ENCODE measurements at regions not wholly inside any gene's neighbourhood (a gene's known extent, or its start where the extent isn't known, plus 50 kb on each side); places are given as distances from the start of the nearest gene placed in this dataset.

DNA sequence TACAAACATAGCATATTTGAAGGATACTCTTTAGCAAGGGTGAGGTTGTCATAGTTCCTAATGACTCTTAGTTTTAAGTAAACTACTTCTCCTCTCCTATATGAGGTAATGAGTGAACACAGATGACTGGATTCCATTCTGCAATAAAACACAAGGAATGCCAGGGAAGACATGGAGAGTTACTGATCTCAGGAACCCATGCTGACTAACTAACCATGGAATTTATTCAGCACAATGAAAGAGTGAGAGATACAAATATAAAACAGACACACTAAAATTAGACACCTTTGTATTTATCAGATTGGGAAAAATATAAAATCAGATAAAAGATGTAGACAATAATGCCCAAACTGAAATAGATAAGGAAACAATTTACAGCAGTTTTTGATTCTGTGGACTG, 1525.9 kb upstream of the SLC10A2 start:
- Histone ChIP-seq H3K9me3 (ENCODE audit: severe bottlenecking) (no peaks in the 10 kb centered on the region), H3K4me3 (ENCODE audit: low read depth, low read length) (no peak overlapping the region), H3K27me3 (ENCODE audit: insufficient read depth, low read depth, severe bottlenecking) (no peaks in the 10 kb centered on the region), H3K36me3 (no peaks in the 10 kb centered on the region), H3K27ac (no peak overlapping the region)
- DNase-seq: no peak
- TF ChIP-seq, protein P1, sequence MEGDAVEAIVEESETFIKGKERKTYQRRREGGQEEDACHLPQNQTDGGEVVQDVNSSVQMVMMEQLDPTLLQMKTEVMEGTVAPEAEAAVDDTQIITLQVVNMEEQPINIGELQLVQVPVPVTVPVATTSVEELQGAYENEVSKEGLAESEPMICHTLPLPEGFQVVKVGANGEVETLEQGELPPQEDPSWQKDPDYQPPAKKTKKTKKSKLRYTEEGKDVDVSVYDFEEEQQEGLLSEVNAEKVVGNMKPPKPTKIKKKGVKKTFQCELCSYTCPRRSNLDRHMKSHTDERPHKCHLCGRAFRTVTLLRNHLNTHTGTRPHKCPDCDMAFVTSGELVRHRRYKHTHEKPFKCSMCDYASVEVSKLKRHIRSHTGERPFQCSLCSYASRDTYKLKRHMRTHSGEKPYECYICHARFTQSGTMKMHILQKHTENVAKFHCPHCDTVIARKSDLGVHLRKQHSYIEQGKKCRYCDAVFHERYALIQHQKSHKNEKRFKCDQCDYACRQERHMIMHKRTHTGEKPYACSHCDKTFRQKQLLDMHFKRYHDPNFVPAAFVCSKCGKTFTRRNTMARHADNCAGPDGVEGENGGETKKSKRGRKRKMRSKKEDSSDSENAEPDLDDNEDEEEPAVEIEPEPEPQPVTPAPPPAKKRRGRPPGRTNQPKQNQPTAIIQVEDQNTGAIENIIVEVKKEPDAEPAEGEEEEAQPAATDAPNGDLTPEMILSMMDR (IDR thresholded peaks at IDR 0.05; ENCODE audit: low read depth, low read length): no peak

DNA sequence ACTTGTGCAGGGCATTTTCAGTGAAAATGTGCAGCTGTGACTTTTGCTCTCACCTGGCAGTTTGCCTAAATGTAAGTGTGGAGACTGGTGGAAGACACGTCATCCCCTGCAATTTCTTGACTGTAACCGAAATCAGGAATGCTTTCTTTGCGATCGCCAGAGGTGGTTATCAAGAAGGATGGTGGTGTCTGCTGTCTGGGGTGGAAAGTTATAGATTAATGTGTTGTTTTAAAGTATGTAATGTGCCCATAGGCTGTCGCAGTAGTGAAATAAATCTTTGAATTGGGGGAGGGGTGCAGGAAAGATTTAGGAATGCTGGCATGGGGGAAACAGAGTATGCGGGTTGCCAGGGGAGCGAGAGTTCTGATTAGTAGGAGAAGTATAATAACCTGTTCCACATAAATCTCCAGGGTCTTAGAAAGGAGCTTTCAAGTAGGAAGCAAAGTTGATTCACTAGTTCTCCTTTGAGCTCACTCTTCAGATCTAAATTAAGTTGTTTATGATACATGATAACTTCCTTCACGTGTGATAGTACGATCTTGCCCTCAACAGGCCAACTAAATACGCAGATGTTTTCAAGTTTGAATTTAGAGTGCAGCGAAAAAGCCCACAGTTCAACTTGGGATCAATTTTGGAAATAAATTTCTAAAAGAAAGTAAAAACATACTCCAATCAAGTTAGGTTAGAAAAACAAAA, 1520.0 kb upstream of the SLC10A2 start:
- H3K27me3 ChIP-seq (ENCODE audit: insufficient read depth, low read depth, severe bottlenecking): no peaks in the 10 kb centered on the region
- no peaks in the 10 kb centered on the region for H3K36me3 ChIP-seq
- H3K9me3 ChIP-seq (ENCODE audit: severe bottlenecking): no peaks in the 10 kb centered on the region
- no peak overlapping the region for H3K4me3 ChIP-seq (ENCODE audit: low read depth, low read length)
- H3K27ac ChIP-seq: no peak overlapping the region
- DNase-seq: no peak
- TF ChIP-seq, protein P1 (IDR thresholded peaks at IDR 0.05; ENCODE audit: low read depth, low read length): no peak

DNA sequence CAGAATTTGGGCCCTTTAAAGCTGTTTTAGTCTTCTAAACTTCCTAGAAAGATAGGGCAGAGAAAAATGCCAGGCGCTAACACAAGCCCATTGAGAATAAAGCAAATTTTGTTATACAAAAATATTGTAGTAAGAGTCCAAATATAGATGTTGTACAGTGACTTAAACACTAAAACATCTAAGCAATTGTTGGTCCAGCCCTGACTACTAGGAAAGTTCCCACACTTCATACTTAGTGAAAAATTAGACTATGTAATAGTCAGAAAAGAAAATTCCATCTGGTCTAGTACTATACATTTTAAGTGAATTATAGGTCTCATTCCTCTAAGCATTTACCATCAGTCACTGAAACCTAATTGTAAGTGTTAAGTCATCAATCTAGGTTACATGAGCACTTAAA, 1518.3 kb upstream of the SLC10A2 start:
- TF ChIP-seq, protein P1 (IDR thresholded peaks at IDR 0.05; ENCODE audit: low read depth, low read length): no peak
- Histone ChIP-seq H3K4me3 (ENCODE audit: low read depth, low read length) (no peak overlapping the region), H3K27me3 (ENCODE audit: insufficient read depth, low read depth, severe bottlenecking) (no peaks in the 10 kb centered on the region), H3K36me3 (no peaks in the 10 kb centered on the region), H3K27ac (no peak overlapping the region), H3K9me3 (ENCODE audit: severe bottlenecking) (no peaks in the 10 kb centered on the region)
- DNase-seq: no peak

DNA sequence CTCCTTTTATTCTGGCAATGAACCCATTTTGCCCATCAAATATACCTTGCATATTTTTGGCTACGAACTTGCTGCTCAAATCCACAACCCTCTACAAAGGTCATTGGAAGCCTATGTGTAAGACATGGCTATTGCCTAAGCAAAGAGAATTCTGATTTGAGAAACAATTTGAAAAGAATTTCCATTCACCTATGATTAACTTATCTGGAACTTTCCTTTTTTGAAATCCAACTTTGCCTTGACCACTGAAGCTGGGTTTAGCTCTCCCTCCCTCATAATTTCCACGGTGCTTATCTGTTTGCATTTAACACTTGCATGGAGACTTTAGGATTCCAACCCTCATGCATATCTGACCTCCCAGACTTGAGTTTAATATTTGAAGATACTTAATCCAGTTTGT, 1514.7 kb upstream of the SLC10A2 start:
- Histone ChIP-seq H3K9me3 (ENCODE audit: severe bottlenecking) (no peaks in the 10 kb centered on the region), H3K27ac (no peak overlapping the region), H3K4me3 (ENCODE audit: low read depth, low read length) (no peak overlapping the region), H3K36me3 (no peaks in the 10 kb centered on the region), H3K27me3 (ENCODE audit: insufficient read depth, low read depth, severe bottlenecking) (no peaks in the 10 kb centered on the region)
- DNase-seq: no peak
- TF ChIP-seq, protein P1 (IDR thresholded peaks at IDR 0.05; ENCODE audit: low read depth, low read length): no peak

DNA sequence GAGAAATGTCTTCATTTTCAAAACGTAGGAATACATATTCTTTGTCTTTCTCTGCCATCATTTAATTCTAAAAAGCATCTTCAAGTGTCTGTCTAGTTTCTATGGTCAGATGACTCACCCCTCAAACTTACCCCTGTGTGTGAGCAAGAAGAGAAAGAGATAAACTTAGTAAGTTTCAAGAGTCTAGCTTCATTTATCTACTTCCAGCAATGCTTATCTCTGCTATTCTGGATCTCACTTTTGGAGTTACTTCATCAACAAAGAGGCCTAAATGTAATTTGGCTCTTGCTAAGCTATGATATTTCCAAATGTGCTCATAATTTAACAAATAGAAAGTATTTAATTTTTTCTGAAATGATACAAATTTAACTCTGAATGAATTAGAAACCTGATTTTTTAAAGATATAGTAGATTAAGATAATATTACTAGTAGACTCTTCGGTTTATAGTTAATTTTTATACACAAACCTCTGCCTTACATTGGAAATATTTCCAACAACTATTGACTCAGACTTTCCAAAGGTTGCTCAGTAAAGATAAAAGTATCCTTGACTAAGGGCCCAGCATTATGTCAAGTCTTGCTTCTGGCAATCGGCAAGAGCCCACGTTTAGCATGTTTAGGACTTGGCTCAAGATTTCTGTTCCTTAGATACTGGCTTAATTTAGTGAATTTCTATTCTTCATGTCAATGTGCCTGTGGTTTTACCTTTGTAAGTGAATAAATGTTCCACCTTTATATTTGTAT, 1511.0 kb upstream of the SLC10A2 start:
- H3K36me3 ChIP-seq: no peaks in the 10 kb centered on the region
- no peak for DNase-seq
- no peaks in the 10 kb centered on the region for H3K9me3 ChIP-seq (ENCODE audit: severe bottlenecking)
- no peaks in the 10 kb centered on the region for H3K27me3 ChIP-seq (ENCODE audit: insufficient read depth, low read depth, severe bottlenecking)
- TF ChIP-seq, protein P1 (IDR thresholded peaks at IDR 0.05; ENCODE audit: low read depth, low read length): no peak
- H3K4me3 ChIP-seq (ENCODE audit: low read depth, low read length): no peak overlapping the region
- no peak overlapping the region for H3K27ac ChIP-seq
